ENCODE measurements at regions not wholly inside any gene's neighbourhood (a gene's known extent, or its start where the extent isn't known, plus 50 kb on each side); places are given as distances from the start of the nearest gene placed in this dataset.

DNA sequence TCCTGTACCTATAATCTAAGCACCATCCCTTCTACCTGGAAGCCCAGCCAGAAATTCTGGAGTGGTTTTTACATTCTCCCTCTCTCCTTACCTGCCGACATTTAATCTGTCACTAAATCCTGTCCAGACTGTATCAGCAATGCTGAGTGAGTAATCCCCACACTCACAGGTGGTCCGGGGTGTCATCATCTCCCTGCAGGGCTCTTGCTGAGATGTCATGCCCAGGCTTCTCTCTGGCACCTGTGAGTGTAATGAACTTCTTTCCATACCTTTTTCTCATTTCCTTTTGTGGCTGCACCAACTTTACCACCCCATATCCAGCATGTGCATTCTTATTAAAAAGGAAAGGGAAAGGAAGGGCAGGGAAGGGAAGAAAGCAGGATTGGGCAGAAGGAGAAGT, 355.2 kb downstream of the CCSER2 start:
- no peak overlapping the region for H3K4me3 ChIP-seq (ENCODE audit: insufficient read depth, low read length, poor library complexity, severe bottlenecking)
- no peaks in the 10 kb centered on the region for H3K79me2 ChIP-seq (ENCODE audit: insufficient read depth, low read length)
- no peak overlapping the region for H3K27ac ChIP-seq (ENCODE audit: low read depth, low read length)
- TF ChIP-seq, protein P1, sequence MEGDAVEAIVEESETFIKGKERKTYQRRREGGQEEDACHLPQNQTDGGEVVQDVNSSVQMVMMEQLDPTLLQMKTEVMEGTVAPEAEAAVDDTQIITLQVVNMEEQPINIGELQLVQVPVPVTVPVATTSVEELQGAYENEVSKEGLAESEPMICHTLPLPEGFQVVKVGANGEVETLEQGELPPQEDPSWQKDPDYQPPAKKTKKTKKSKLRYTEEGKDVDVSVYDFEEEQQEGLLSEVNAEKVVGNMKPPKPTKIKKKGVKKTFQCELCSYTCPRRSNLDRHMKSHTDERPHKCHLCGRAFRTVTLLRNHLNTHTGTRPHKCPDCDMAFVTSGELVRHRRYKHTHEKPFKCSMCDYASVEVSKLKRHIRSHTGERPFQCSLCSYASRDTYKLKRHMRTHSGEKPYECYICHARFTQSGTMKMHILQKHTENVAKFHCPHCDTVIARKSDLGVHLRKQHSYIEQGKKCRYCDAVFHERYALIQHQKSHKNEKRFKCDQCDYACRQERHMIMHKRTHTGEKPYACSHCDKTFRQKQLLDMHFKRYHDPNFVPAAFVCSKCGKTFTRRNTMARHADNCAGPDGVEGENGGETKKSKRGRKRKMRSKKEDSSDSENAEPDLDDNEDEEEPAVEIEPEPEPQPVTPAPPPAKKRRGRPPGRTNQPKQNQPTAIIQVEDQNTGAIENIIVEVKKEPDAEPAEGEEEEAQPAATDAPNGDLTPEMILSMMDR (IDR thresholded peaks at IDR 0.05; ENCODE audit: insufficient read depth, low read length, poor library complexity, severe bottlenecking), result no peak
- TF ChIP-seq EZH2phosphoT487 (conservative IDR thresholded peaks at IDR 0.05; ENCODE audit: low read length), result no peak
- no peak overlapping the region for H3K4me2 ChIP-seq (ENCODE audit: low read depth, low read length, poor library complexity, severe bottlenecking)
- H2AFZ ChIP-seq (ENCODE audit: low read depth, low read length, severe bottlenecking), result no peak overlapping the region
- H3F3A ChIP-seq (ENCODE audit: insufficient read depth), result no peaks in the 10 kb centered on the region
- no peaks in the 10 kb centered on the region for H3K9me3 ChIP-seq (ENCODE audit: insufficient read depth, low read length)
- H3K9ac ChIP-seq (ENCODE audit: low read length), result no peak overlapping the region
- H3K36me3 ChIP-seq (ENCODE audit: low read length), result no peaks in the 10 kb centered on the region
- H3K9me2 ChIP-seq (replicated peaks; ENCODE audit: insufficient read depth, low read length), result no peaks in the 10 kb centered on the region
- H3K27me3 ChIP-seq (ENCODE audit: low read length), result no peaks in the 10 kb centered on the region
- H4K20me1 ChIP-seq (ENCODE audit: low read depth, low read length), result no peaks in the 10 kb centered on the region

DNA sequence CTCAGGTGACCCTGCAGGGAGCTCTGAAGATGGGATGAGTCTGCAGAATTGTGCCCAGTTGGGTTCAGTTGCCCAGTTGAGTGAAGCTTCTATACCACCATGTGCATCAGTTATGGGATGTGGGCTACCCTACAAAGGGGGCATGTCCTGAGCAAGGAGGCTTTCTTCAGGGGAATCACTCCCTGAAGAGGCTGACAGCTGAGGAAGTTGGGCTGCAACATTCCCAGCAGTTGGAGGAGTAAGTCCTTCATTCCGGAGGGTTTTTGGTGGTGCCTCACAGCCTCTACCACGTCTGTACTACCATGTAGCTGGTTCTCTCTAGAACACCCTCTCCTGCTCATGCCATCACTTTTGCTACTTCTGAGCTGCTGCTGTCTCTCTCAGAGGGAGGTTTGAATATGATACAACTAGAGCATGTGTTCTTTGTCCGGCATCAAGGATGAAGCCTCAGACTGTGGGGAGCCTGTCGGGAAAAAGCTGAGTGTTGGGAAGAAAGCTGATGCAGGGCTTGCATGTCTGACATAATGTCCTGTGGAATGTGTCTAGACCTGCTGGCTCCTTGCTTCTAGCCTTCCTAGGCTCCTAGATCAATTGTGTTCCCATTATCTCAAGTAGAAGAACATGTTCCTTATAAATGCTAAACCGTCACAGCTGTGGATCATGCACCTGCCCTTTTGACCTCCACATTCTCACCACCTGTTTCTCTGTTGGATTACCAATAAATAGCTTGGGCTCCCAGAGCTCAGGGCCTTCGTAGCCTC, 355.8 kb downstream of the CCSER2 start:
- TF ChIP-seq, protein P1 (IDR thresholded peaks at IDR 0.05; ENCODE audit: insufficient read depth, low read length, poor library complexity, severe bottlenecking), result no peak
- no peak for TF ChIP-seq EZH2phosphoT487 (conservative IDR thresholded peaks at IDR 0.05; ENCODE audit: low read length)

DNA sequence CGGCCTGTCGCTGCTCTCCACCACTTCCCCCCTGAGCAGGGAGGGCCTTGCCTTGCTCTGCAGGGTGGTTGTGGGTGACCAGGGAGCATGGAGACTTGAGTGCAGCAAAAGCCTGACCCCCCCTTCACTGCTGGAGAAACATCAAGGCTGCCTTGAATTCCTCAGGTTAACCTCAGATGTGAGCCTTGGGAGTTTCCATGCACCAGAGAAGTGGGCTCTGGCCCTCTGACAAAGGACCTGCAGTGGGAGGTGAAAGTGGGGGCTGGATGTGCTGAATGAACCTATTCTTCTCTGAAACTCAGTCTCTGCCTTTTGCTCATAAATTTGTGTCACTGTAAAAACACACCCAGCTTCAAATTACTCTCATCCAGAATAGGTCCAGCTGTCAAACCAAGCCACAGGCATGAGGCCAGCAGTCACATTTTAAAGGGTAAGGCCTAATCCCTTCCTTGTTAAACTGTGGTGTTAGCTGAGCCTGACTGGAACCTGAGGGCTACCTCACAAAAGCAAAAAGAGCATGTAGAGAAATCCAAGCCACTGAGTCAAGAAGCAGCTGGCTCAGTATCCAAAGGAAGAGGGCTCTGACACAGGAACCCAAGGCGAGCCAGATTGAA, 356.8 kb downstream of the CCSER2 start:
- TF ChIP-seq, protein P1 (IDR thresholded peaks at IDR 0.05; ENCODE audit: insufficient read depth, low read length, poor library complexity, severe bottlenecking), result no peak
- TF ChIP-seq EZH2phosphoT487 (conservative IDR thresholded peaks at IDR 0.05; ENCODE audit: low read length), result no peak
- Histone ChIP-seq H3K9me2 (replicated peaks; ENCODE audit: insufficient read depth, low read length) (no peaks in the 10 kb centered on the region), H3K36me3 (ENCODE audit: low read length) (no peaks in the 10 kb centered on the region), H2AFZ (ENCODE audit: low read depth, low read length, severe bottlenecking) (no peak overlapping the region), H3K27me3 (ENCODE audit: low read length) (no peaks in the 10 kb centered on the region), H3F3A (ENCODE audit: insufficient read depth) (no peaks in the 10 kb centered on the region), H3K9me3 (ENCODE audit: insufficient read depth, low read length) (no peaks in the 10 kb centered on the region), H3K9ac (ENCODE audit: low read length) (no peak overlapping the region), H3K27ac (ENCODE audit: low read depth, low read length) (no peak overlapping the region), H3K79me2 (ENCODE audit: insufficient read depth, low read length) (no peaks in the 10 kb centered on the region), H4K20me1 (ENCODE audit: low read depth, low read length) (no peaks in the 10 kb centered on the region), H3K4me2 (ENCODE audit: low read depth, low read length, poor library complexity, severe bottlenecking) (no peak overlapping the region), H3K4me3 (ENCODE audit: insufficient read depth, low read length, poor library complexity, severe bottlenecking) (no peak overlapping the region)

More for the DNA sequence above, 355.8 kb downstream of the CCSER2 start:
- Histone ChIP-seq H3K27ac (ENCODE audit: low read depth, low read length) (no peak overlapping the region), H3K4me2 (ENCODE audit: low read depth, low read length, poor library complexity, severe bottlenecking) (no peak overlapping the region), H3K9me3 (ENCODE audit: insufficient read depth, low read length) (no peaks in the 10 kb centered on the region), H2AFZ (ENCODE audit: low read depth, low read length, severe bottlenecking) (no peak overlapping the region), H3K9ac (ENCODE audit: low read length) (no peak overlapping the region), H3K4me3 (ENCODE audit: insufficient read depth, low read length, poor library complexity, severe bottlenecking) (no peak overlapping the region), H3K79me2 (ENCODE audit: insufficient read depth, low read length) (no peaks in the 10 kb centered on the region), H4K20me1 (ENCODE audit: low read depth, low read length) (no peaks in the 10 kb centered on the region), H3K27me3 (ENCODE audit: low read length) (no peaks in the 10 kb centered on the region), H3K9me2 (replicated peaks; ENCODE audit: insufficient read depth, low read length) (no peaks in the 10 kb centered on the region), H3K36me3 (ENCODE audit: low read length) (no peaks in the 10 kb centered on the region), H3F3A (ENCODE audit: insufficient read depth) (no peaks in the 10 kb centered on the region)
